GM19452 (cell line): ENCODE measurements at regions not wholly inside any gene's neighbourhood (a gene's known extent, or its start where the extent isn't known, plus 50 kb on each side); places are given as distances from the start of the nearest gene placed in this dataset.

Experiments used
- ATAC-seq: cut with Tn5 transposase; IDR thresholded peaks from one replicate; pipeline ENCODE4 v1.9.1; 2021; ENCODE audit not compliant: unreplicated experiment

- no peak for ATAC-seq
Measured at GRCh38 chr12:81962126-81962856, 203.1 kb upstream of the PPFIA2 start.

- ATAC-seq, result no peak
Measured at GRCh38 chr12:81958406-81958805, 199.3 kb upstream of the PPFIA2 start.

- no peak for ATAC-seq
Measured at GRCh38 chr12:81957631-81958030, 198.5 kb upstream of the PPFIA2 start.

GRCh38 chr12:81956468-81956860, 197.3 kb upstream of the PPFIA2 start:
- ATAC-seq, result no peak

- no peak for ATAC-seq
Measured at GRCh38 chr12:81953541-81953940, 194.4 kb upstream of the PPFIA2 start.

- ATAC-seq, result no peak
Measured at GRCh38 chr12:81950871-81951270, 191.7 kb upstream of the PPFIA2 start.

- no peak for ATAC-seq
Measured at GRCh38 chr12:81949841-81950308, 190.7 kb upstream of the PPFIA2 start.

- no peak for ATAC-seq
Measured at GRCh38 chr12:81949416-81949815, 190.3 kb upstream of the PPFIA2 start.

GRCh38 chr12:81944886-81945285, 185.7 kb upstream of the PPFIA2 start:
- ATAC-seq, result no peak

GRCh38 chr12:81942594-81942993, 183.4 kb upstream of the PPFIA2 start:
- ATAC-seq, result peak; percentile 65

GRCh38 chr12:81930037-81930436, 170.9 kb upstream of the PPFIA2 start:
- ATAC-seq, result no peak

GRCh38 chr12:81896771-81897170, 137.6 kb upstream of the PPFIA2 start:
- ATAC-seq, result no peak

- ATAC-seq, result no peak
Measured at GRCh38 chr12:81888961-81889360, 129.8 kb upstream of the PPFIA2 start.

- no peak for ATAC-seq
Measured at GRCh38 chr12:81888106-81888740, 129.1 kb upstream of the PPFIA2 start.

- no peak for ATAC-seq
Measured at GRCh38 chr12:81874586-81874985, 115.4 kb upstream of the PPFIA2 start.

GRCh38 chr12:81874166-81874565, 115.0 kb upstream of the PPFIA2 start:
- ATAC-seq, result no peak

- ATAC-seq, result no peak
Measured at GRCh38 chr12:81872400-81872799, 113.2 kb upstream of the PPFIA2 start.

- no peak for ATAC-seq
Measured at GRCh38 chr12:81866081-81866480, 106.9 kb upstream of the PPFIA2 start.

- ATAC-seq, result no peak
Measured at GRCh38 chr12:81863406-81863805, 104.3 kb upstream of the PPFIA2 start.

GRCh38 chr12:81859521-81859920, 100.4 kb upstream of the PPFIA2 start:
- ATAC-seq, result no peak

- ATAC-seq, result no peak
Measured at GRCh38 chr12:81843599-81843998, 84.4 kb upstream of the PPFIA2 start.

- no peak for ATAC-seq
Measured at GRCh38 chr12:81835783-81836182, 76.6 kb upstream of the PPFIA2 start.
